GM12874 (cell line): ENCODE measurements at regions not wholly inside any gene's neighbourhood (a gene's known extent, or its start where the extent isn't known, plus 50 kb on each side); places are given as distances from the start of the nearest gene placed in this dataset.

ENCODE experiments used
- TF ChIP-seq, protein P1 (sequence below): IDR thresholded peaks from 2 replicates; pipeline ENCODE4 v1.5.1; 2011; ENCODE audit warnings: low read depth, mild to moderate bottlenecking, control low read depth, low read length, moderate library complexity; ENCODE audit not compliant: insufficient read depth

DNA sequence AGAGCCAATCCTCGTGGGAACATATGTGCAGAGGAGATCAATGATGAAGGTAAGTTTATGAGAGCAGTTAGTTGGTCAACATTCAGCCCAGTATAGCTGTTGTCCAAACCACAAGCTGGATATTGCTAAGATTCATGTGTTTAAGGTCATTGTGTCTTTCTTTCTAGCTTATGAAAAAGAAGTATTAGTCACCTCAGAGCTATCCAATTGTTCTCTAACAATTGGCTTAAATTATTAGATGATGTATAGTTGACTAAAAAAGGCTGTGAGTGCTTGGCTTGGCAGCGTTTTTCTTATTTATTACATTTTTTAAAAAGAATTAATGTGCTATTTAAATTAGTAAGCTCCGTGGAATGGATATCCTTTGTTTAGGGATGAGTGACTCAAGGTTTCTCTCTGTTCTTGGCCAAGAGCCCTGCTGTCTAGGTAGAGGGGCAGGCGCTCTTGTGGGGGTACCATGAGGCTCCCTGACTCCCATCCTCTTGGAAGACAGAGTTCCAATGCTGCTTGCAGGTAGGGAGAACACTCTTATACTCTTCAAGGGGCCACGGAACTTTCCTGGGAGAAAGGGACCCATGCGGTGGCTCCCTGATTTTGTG lies 487.4 kb downstream of the IRX1 start:
- TF ChIP-seq, protein P1, sequence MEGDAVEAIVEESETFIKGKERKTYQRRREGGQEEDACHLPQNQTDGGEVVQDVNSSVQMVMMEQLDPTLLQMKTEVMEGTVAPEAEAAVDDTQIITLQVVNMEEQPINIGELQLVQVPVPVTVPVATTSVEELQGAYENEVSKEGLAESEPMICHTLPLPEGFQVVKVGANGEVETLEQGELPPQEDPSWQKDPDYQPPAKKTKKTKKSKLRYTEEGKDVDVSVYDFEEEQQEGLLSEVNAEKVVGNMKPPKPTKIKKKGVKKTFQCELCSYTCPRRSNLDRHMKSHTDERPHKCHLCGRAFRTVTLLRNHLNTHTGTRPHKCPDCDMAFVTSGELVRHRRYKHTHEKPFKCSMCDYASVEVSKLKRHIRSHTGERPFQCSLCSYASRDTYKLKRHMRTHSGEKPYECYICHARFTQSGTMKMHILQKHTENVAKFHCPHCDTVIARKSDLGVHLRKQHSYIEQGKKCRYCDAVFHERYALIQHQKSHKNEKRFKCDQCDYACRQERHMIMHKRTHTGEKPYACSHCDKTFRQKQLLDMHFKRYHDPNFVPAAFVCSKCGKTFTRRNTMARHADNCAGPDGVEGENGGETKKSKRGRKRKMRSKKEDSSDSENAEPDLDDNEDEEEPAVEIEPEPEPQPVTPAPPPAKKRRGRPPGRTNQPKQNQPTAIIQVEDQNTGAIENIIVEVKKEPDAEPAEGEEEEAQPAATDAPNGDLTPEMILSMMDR, result no peak

DNA sequence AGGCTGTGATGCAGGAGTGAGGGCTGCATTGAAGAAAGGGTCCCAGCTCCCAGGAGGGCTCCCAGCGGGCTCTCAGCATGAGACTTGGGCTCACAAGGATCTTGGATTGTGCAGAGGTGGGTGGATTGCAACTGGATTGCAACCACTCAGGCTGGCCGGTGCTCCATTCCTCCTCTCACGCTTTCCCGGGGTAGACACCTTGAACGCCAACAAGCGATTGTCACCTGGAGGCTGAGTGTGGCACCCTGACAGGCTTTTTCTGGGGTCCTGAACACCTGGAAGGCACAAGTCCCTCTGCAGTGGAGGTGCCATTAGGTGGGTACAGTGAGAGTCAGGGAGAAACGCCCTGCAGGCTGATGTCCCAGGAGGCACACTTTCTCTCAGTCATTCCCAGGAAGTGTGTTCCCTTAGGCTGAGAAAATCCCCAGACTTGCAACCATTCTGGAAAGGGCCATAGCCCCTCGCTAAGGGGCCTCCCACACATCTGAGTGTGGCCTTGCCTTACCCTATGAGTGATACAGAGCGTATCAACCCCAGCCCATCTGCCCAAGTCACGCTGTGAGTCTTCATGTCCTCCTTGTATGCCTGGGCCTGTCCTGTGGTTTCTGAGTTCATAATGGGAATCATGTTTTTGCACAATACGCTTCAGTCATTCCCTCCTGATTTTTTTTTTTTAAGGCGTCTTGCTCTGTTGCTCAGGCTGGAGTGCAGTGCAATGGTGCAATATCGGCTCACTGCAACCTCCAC lies 488.1 kb downstream of the IRX1 start:
- TF ChIP-seq, protein P1, result no peak

DNA sequence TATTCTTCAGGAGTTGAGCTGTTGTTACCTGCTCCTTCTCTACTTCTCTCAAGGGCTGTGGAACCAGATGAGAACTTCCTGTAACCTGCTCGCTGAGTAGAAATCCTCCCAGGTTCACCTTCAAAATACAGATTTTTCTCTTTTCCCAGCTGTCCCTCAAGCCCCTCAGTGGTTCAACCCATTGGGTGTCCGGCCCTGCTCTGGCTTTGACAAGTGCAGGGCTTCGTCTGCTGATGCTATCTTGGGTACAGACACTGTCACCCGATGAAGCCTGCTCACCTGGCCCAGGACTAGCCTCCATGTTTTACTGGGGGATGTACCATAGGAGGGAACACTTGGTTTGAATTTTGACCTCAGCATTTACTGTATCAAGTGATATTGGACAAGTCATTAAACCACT lies 490.4 kb downstream of the IRX1 start:
- TF ChIP-seq, protein P1, result no peak

DNA sequence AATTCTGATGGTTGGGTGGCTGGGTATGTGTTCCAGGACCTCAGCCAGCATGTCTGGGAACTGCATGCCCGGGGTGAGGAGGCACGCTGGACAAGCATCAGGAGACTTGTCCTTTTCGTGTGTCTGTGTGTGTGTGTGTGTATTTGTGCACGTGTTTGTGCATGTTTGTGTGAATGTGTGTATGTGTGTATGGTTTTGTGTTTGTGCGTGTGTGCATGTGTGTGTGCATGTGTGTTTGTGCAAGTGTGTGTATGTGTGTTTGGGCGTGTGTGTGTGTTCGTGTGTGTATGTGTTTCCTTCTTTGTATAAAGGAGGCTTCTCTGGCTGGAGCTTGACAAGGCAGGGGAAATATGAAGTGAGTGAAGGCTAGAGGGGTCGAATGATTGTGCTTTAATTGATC lies 491.5 kb downstream of the IRX1 start:
- TF ChIP-seq, protein P1, result no peak

DNA sequence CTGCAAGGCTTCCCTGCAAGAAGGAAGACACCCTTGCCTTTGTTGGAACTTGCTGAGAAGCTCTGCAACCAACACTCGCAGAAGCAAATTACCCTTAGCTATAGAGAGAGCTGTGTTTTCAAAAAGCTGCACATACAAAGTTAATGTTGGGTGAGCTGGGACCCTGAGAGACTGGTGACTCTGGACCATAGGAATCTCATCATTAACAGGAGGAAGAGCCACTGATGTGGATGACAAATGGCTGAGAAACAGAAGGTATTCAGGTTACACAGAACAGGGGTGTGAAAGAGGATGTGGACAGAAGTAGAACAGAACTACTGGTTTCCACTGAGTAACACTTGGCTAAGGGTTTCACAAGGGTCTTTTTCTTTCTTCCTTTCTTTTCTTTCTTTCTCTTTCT lies 493.5 kb downstream of the IRX1 start:
- TF ChIP-seq, protein P1, result no peak

DNA sequence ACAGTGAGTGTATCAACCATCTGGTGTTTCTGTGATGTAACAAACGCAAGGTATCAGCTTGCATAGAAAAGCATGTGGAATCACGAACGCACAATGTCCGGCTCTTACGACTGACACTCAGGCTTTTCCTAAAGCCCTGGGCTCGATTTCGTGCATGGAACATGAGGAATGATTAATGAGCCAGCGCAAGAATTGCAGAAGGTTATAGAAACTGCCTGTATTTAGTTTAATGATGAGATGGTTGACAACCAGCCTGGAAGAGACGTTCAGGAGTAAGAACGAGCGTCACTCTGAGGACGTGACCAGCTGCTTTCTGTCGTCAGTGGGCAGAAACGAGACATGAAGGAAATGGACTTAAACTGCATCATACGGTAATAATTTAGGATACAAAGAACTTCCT lies 497.6 kb downstream of the IRX1 start:
- TF ChIP-seq, protein P1, result no peak

DNA sequence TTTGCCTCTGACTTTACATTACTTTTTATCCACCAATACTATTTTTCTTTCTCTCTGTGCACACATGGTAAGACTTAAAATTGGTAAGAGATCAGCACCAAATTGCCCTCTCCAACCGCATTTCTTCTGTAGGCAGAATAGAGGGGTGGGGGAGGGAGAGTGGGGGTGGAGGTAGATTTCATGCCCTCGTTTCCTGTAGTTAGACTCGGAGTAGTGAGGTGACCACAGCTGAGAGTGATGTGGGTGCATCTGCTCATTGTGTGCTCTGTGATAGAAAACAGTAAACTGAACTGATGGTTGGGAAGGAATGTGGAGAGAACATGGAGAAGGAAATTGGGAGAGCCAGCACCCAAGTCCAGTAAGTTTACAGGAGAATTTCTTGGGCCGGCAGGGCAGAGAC lies 498.3 kb downstream of the IRX1 start:
- TF ChIP-seq, protein P1, result no peak
